ENCODE measurements at regions not wholly inside any gene's neighbourhood (a gene's known extent, or its start where the extent isn't known, plus 50 kb on each side); places are given as distances from the start of the nearest gene placed in this dataset.

DNA sequence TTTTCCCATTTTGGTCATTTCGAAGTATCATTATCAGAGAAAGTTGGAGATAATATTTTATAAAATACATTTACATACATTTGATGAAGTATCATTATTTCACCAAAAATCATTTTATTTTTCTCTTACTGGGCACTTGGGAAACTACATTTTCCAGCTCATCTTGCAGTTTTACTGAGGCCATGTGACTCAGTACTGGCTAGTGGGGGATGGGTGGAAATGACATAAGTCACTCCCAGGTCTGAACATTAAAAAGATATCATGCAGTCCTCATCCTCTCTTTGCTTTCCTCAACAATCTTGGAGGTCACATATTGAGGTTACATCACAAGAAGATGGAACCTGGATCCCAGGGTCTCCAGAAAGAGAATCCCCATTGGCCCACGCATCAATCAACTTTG, 84.1 kb downstream of the CD24 start (continued):
- TF ChIP-seq, protein P1, sequence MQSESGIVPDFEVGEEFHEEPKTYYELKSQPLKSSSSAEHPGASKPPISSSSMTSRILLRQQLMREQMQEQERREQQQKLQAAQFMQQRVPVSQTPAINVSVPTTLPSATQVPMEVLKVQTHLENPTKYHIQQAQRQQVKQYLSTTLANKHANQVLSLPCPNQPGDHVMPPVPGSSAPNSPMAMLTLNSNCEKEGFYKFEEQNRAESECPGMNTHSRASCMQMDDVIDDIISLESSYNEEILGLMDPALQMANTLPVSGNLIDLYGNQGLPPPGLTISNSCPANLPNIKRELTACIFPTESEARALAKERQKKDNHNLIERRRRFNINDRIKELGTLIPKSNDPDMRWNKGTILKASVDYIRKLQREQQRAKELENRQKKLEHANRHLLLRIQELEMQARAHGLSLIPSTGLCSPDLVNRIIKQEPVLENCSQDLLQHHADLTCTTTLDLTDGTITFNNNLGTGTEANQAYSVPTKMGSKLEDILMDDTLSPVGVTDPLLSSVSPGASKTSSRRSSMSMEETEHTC (IDR thresholded peaks at IDR 0.05), result peak; percentile 63
- TF ChIP-seq TARDBP (IDR thresholded peaks at IDR 0.05), result no peak
- peak; percentile 78 for TF ChIP-seq RAD51 (IDR thresholded peaks at IDR 0.05; ENCODE audit: borderline replicate concordance, low read depth)
- TF ChIP-seq, protein P2, sequence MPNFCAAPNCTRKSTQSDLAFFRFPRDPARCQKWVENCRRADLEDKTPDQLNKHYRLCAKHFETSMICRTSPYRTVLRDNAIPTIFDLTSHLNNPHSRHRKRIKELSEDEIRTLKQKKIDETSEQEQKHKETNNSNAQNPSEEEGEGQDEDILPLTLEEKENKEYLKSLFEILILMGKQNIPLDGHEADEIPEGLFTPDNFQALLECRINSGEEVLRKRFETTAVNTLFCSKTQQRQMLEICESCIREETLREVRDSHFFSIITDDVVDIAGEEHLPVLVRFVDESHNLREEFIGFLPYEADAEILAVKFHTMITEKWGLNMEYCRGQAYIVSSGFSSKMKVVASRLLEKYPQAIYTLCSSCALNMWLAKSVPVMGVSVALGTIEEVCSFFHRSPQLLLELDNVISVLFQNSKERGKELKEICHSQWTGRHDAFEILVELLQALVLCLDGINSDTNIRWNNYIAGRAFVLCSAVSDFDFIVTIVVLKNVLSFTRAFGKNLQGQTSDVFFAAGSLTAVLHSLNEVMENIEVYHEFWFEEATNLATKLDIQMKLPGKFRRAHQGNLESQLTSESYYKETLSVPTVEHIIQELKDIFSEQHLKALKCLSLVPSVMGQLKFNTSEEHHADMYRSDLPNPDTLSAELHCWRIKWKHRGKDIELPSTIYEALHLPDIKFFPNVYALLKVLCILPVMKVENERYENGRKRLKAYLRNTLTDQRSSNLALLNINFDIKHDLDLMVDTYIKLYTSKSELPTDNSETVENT (CRISPR knock-in tag; IDR thresholded peaks at IDR 0.05), result no peak
- TF ChIP-seq, protein P3, sequence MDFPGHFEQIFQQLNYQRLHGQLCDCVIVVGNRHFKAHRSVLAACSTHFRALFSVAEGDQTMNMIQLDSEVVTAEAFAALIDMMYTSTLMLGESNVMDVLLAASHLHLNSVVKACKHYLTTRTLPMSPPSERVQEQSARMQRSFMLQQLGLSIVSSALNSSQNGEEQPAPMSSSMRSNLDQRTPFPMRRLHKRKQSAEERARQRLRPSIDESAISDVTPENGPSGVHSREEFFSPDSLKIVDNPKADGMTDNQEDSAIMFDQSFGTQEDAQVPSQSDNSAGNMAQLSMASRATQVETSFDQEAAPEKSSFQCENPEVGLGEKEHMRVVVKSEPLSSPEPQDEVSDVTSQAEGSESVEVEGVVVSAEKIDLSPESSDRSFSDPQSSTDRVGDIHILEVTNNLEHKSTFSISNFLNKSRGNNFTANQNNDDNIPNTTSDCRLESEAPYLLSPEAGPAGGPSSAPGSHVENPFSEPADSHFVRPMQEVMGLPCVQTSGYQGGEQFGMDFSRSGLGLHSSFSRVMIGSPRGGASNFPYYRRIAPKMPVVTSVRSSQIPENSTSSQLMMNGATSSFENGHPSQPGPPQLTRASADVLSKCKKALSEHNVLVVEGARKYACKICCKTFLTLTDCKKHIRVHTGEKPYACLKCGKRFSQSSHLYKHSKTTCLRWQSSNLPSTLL (IDR thresholded peaks at IDR 0.05), result no peak
- no peak for TF ChIP-seq ZKSCAN8 (CRISPR knock-in tag; IDR thresholded peaks at IDR 0.05)
- no peak for TF ChIP-seq STAT5B (CRISPR knock-in tag; IDR thresholded peaks at IDR 0.05)
- TF ChIP-seq ZBTB1 (CRISPR knock-in tag; IDR thresholded peaks at IDR 0.05; ENCODE audit: borderline replicate concordance, low read depth), result no peak
- no peak for TF ChIP-seq EHMT2 (IDR thresholded peaks at IDR 0.05)
- no peak for TF ChIP-seq ZKSCAN3 (CRISPR knock-in tag; IDR thresholded peaks at IDR 0.05)
- TF ChIP-seq, protein P4, sequence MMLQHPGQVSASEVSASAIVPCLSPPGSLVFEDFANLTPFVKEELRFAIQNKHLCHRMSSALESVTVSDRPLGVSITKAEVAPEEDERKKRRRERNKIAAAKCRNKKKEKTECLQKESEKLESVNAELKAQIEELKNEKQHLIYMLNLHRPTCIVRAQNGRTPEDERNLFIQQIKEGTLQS (IDR thresholded peaks at IDR 0.05), result peak; percentile 51; the same call in 1 of the 2 replicates
- TF ChIP-seq, protein P4 (CRISPR knock-in tag; conservative IDR thresholded peaks at IDR 0.05), result no peak
- TF ChIP-seq, protein P5, sequence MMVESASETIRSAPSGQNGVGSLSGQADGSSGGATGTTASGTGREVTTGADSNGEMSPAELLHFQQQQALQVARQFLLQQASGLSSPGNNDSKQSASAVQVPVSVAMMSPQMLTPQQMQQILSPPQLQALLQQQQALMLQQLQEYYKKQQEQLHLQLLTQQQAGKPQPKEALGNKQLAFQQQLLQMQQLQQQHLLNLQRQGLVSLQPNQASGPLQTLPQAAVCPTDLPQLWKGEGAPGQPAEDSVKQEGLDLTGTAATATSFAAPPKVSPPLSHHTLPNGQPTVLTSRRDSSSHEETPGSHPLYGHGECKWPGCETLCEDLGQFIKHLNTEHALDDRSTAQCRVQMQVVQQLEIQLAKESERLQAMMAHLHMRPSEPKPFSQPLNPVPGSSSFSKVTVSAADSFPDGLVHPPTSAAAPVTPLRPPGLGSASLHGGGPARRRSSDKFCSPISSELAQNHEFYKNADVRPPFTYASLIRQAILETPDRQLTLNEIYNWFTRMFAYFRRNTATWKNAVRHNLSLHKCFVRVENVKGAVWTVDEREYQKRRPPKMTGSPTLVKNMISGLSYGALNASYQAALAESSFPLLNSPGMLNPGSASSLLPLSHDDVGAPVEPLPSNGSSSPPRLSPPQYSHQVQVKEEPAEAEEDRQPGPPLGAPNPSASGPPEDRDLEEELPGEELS (CRISPR knock-in tag; IDR thresholded peaks at IDR 0.05; ENCODE audit: borderline replicate concordance), result no peak
- TF ChIP-seq, protein P6, sequence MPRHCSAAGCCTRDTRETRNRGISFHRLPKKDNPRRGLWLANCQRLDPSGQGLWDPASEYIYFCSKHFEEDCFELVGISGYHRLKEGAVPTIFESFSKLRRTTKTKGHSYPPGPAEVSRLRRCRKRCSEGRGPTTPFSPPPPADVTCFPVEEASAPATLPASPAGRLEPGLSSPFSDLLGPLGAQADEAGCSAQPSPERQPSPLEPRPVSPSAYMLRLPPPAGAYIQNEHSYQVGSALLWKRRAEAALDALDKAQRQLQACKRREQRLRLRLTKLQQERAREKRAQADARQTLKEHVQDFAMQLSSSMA (CRISPR knock-in tag; IDR thresholded peaks at IDR 0.05), result no peak
- no peak for TF ChIP-seq SRSF9 (IDR thresholded peaks at IDR 0.05; ENCODE audit: borderline replicate concordance, low read depth, low read length)
- no peak for TF ChIP-seq BACH1 (tag; IDR thresholded peaks at IDR 0.05)
- 0 out of 2 replicates have a peak, but pooled peaks have one; percentile 11 for TF ChIP-seq NFE2 (IDR thresholded peaks at IDR 0.05; ENCODE audit: low read depth)
- TF ChIP-seq, protein P7, sequence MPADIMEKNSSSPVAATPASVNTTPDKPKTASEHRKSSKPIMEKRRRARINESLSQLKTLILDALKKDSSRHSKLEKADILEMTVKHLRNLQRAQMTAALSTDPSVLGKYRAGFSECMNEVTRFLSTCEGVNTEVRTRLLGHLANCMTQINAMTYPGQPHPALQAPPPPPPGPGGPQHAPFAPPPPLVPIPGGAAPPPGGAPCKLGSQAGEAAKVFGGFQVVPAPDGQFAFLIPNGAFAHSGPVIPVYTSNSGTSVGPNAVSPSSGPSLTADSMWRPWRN (IDR thresholded peaks at IDR 0.05; ENCODE audit: low read depth), result no peak
- peak; percentile 24 to 64; a peak in 1 of 4 replicates for TF ChIP-seq TRIM24 (IDR thresholded peaks at IDR 0.05)
- peak; percentile 21; the same call in 1 of the 2 replicates for TF ChIP-seq ZNF316 (IDR thresholded peaks at IDR 0.05)
- no peak for TF ChIP-seq HNRNPK (IDR thresholded peaks at IDR 0.05; ENCODE audit: low read depth, low read length, poor library complexity, severe bottlenecking)

Measured in K562 (cell line).